MCF 10A (cell line): ENCODE measurements at regions not wholly inside any gene's neighbourhood (a gene's known extent, or its start where the extent isn't known, plus 50 kb on each side); places are given as distances from the start of the nearest gene placed in this dataset.

Experiments
- BruUV-seq: library from RNA; stranded (reverse); fragments of 400-500 nt; replicated peaks from 2 replicates; lab custom pipeline; 2021; lab: Mats Ljungman, UMichigan
- CTCF ChIA-PET: fragments of 300-600 bp; sonication (Branson Sonifier 250); formaldehyde crosslinking; extraction: SDS; loops from one replicate; lab custom pipeline; 2021; ENCODE audit warnings: antibody characterized with exemption, inconsistent platforms; lab: Yijun Ruan, JAX
- POLR2A ChIA-PET: fragments of 300-600, 350-650 bp; sonication (Branson Sonifier 250); formaldehyde crosslinking; extraction: SDS; loops from one replicate; lab custom pipeline; 2020; ENCODE audit warnings: antibody characterized with exemption, inconsistent platforms; lab: Yijun Ruan, JAX
- DNase-seq: peaks from one replicate; pipeline ENCODE4 v3.0.0-alpha.2; 2018; ENCODE audit not compliant: unreplicated experiment
- H3K27ac Mint-ChIP-seq: one replicate; pipeline ENCODE4 v1.8.0; 2022; ENCODE audit warnings: mild to moderate bottlenecking, low read depth, mixed read lengths; ENCODE audit not compliant: unreplicated experiment
- H3K27me3 Mint-ChIP-seq: one replicate; pipeline ENCODE4 v1.8.0; 2022; ENCODE audit warnings: mixed read lengths; ENCODE audit not compliant: insufficient read depth, unreplicated experiment
- H3K36me3 Mint-ChIP-seq: one replicate; pipeline ENCODE4 v1.8.0; 2022; ENCODE audit warnings: mild to moderate bottlenecking, moderate library complexity, mixed read lengths; ENCODE audit not compliant: insufficient read depth, unreplicated experiment
- H3K4me1 Mint-ChIP-seq: one replicate; pipeline ENCODE4 v1.8.0; 2022; ENCODE audit warnings: mixed read lengths; ENCODE audit not compliant: insufficient read depth, unreplicated experiment
- H3K4me3 Mint-ChIP-seq: one replicate; pipeline ENCODE4 v1.8.0; 2022; ENCODE audit warnings: mild to moderate bottlenecking, moderate library complexity, mixed read lengths; ENCODE audit not compliant: unreplicated experiment
- H3K9me3 Mint-ChIP-seq: one replicate; pipeline ENCODE4 v1.8.0; 2022; ENCODE audit warnings: mixed read lengths; ENCODE audit not compliant: unreplicated experiment
- intact Hi-C: fragments of 100-400 bp; cut with micrococcal nuclease; formaldehyde crosslinking; loops from 2 replicates; pipeline ENCODE4 v1.14.1; 2022
- TF ChIP-seq, protein P1 (sequence below): fragments of 200-600 bp; IDR thresholded peaks from one replicate; pipeline ENCODE4 v1.8.0; 2022; ENCODE audit warnings: antibody characterized with exemption, mild to moderate bottlenecking; ENCODE audit not compliant: unreplicated experiment

DNA sequence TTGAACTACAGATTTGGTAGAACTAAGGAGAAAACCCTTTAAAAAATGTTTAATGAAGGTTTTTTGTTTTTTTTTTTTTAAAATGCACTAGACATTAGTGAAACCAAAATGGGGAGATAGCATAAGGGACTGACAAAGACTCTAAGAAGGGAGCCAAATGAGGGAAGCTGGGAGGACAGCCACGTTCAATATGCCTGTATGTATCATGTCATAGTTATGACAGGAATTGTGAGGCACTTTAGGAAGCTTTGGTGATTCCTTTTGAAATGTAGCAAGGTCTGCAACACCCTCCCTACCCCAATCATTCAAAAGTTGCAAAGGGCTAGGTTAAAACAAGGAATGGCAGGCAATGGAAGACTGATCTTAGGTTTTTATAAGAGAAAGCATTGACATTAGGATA lies 526.0 kb downstream of the TLL1 start:
- DNase-seq: no peak
- intact Hi-C loops: no loop called here
- ChIA-PET CTCF (no interaction called here), POLR2A (no interaction called here)
- no TSS peak for BruUV-seq
- Mint-ChIP-seq H3K4me3 (no peak overlapping the region), H3K36me3 (no peaks in the 10 kb centered on the region), H3K27me3 (no peaks in the 10 kb centered on the region), H3K4me1 (no peaks in the 10 kb centered on the region), H3K9me3 (no peaks in the 10 kb centered on the region), H3K27ac (no peak overlapping the region)
- TF ChIP-seq, protein P1, sequence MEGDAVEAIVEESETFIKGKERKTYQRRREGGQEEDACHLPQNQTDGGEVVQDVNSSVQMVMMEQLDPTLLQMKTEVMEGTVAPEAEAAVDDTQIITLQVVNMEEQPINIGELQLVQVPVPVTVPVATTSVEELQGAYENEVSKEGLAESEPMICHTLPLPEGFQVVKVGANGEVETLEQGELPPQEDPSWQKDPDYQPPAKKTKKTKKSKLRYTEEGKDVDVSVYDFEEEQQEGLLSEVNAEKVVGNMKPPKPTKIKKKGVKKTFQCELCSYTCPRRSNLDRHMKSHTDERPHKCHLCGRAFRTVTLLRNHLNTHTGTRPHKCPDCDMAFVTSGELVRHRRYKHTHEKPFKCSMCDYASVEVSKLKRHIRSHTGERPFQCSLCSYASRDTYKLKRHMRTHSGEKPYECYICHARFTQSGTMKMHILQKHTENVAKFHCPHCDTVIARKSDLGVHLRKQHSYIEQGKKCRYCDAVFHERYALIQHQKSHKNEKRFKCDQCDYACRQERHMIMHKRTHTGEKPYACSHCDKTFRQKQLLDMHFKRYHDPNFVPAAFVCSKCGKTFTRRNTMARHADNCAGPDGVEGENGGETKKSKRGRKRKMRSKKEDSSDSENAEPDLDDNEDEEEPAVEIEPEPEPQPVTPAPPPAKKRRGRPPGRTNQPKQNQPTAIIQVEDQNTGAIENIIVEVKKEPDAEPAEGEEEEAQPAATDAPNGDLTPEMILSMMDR: no peak

GRCh38 chr4:166400270-166400894 lies 527.3 kb downstream of the TLL1 start:
- Mint-ChIP-seq H3K27me3 (no peaks in the 10 kb centered on the region), H3K9me3 (no peaks in the 10 kb centered on the region), H3K36me3 (no peaks in the 10 kb centered on the region), H3K4me3 (no peak overlapping the region), H3K27ac (no peak overlapping the region), H3K4me1 (no peaks in the 10 kb centered on the region)
- CTCF ChIA-PET: no interaction called here
- intact Hi-C loops: no loop called here
- no TSS peak for BruUV-seq
- POLR2A ChIA-PET: interaction anchor here (0.6 kb wide), 1 partner anchor 626 kb away, joined by 3 read pairs; no protein-coding TSS in a partner anchor
- TF ChIP-seq, protein P1: no peak
- DNase-seq: no peak

DNA sequence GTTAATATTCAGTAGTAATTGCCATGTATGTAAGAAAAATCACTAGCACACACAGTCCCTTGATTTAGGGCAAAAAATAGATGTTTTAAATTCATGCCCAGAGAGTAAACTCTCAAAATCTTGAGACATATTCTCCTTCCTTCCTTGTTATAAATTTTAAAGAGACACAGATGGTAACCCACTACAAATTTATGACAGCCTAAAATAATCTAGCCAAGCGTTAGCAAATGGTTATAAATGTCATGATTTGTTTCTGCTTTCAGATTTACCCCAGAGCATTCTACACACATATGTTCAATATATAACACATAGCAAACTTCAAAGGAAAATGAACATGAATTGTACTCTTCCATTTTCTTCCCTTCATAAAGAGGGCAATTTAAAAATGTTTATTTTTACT lies 540.3 kb downstream of the TLL1 start:
- TF ChIP-seq, protein P1: no peak
- intact Hi-C loops: no loop called here
- CTCF ChIA-PET: no interaction called here
- POLR2A ChIA-PET: interaction anchor here (0.6 kb wide), 1 partner anchor 76 kb away, joined by 3 read pairs; no protein-coding TSS in a partner anchor
- H3K27me3 Mint-ChIP-seq: no peaks in the 10 kb centered on the region
- no TSS peak for BruUV-seq
- H3K27ac Mint-ChIP-seq: no peak overlapping the region
- no peak overlapping the region for H3K4me3 Mint-ChIP-seq
- no peaks in the 10 kb centered on the region for H3K4me1 Mint-ChIP-seq
- DNase-seq: no peak
- no peaks in the 10 kb centered on the region for H3K36me3 Mint-ChIP-seq
- H3K9me3 Mint-ChIP-seq: no peaks in the 10 kb centered on the region

GRCh38 chr4:166414431-166414830 lies 541.4 kb downstream of the TLL1 start:
- no peak for DNase-seq
- BruUV-seq: no TSS peak
- no peaks in the 10 kb centered on the region for H3K36me3 Mint-ChIP-seq
- H3K9me3 Mint-ChIP-seq: no peaks in the 10 kb centered on the region
- TF ChIP-seq, protein P1: no peak
- CTCF ChIA-PET: no interaction called here
- POLR2A ChIA-PET: no interaction called here
- intact Hi-C loops: no loop called here
- no peaks in the 10 kb centered on the region for H3K27me3 Mint-ChIP-seq
- H3K4me1 Mint-ChIP-seq: no peaks in the 10 kb centered on the region
- H3K27ac Mint-ChIP-seq: no peak overlapping the region
- H3K4me3 Mint-ChIP-seq: no peak overlapping the region
